ENCODE measurements at regions not wholly inside any gene's neighbourhood (a gene's known extent, or its start where the extent isn't known, plus 50 kb on each side); places are given as distances from the start of the nearest gene placed in this dataset.

GRCh38 chrX:34218063-34218462 is 85.9 kb upstream of the FAM47A start:
- no peaks in the 10 kb centered on the region for H3K9me3 Mint-ChIP-seq (ENCODE audit: unreplicated experiment)
- no peak for TF ChIP-seq CTCF (IDR thresholded peaks at IDR 0.05; ENCODE audit: partially characterized antibody, unreplicated experiment)
- no peak overlapping the region for H3K4me3 Mint-ChIP-seq (ENCODE audit: unreplicated experiment)
- H3K27me3 Mint-ChIP-seq (ENCODE audit: unreplicated experiment): no peaks in the 10 kb centered on the region
- no peaks in the 10 kb centered on the region for H3K36me3 Mint-ChIP-seq (ENCODE audit: unreplicated experiment)
- H3K27ac Mint-ChIP-seq (ENCODE audit: unreplicated experiment): no peak overlapping the region
- no peak for DNase-seq
- no peaks in the 10 kb centered on the region for H3K4me1 Mint-ChIP-seq (ENCODE audit: low read depth, unreplicated experiment)

GRCh38 chrX:34197946-34198345 is 65.8 kb upstream of the FAM47A start:
- TF ChIP-seq CTCF (IDR thresholded peaks at IDR 0.05; ENCODE audit: partially characterized antibody, unreplicated experiment): no peak
- Mint-ChIP-seq H3K4me1 (ENCODE audit: low read depth, unreplicated experiment) (no peaks in the 10 kb centered on the region), H3K4me3 (ENCODE audit: unreplicated experiment) (no peak overlapping the region), H3K36me3 (ENCODE audit: unreplicated experiment) (no peaks in the 10 kb centered on the region), H3K27ac (ENCODE audit: unreplicated experiment) (no peak overlapping the region), H3K27me3 (ENCODE audit: unreplicated experiment) (no peaks in the 10 kb centered on the region), H3K9me3 (ENCODE audit: unreplicated experiment) (no peaks in the 10 kb centered on the region)
- no peak for DNase-seq

All from glutamatergic neuron (in vitro differentiated cells).